ENCODE measurements at regions not wholly inside any gene's neighbourhood (a gene's known extent, or its start where the extent isn't known, plus 50 kb on each side); places are given as distances from the start of the nearest gene placed in this dataset.
"Not testable (repeated sequence)": the region's sequence is repeated elsewhere in the genome, so short reads cannot be mapped to it uniquely, and the experiment has no call there.

GRCh38 chr6:74070091-74070490 lies 374.1 kb downstream of the CD109 start:
- no peak for DNase-seq

GRCh38 chr6:74069089-74069581 lies 373.1 kb downstream of the CD109 start:
- no peak for DNase-seq

DNA sequence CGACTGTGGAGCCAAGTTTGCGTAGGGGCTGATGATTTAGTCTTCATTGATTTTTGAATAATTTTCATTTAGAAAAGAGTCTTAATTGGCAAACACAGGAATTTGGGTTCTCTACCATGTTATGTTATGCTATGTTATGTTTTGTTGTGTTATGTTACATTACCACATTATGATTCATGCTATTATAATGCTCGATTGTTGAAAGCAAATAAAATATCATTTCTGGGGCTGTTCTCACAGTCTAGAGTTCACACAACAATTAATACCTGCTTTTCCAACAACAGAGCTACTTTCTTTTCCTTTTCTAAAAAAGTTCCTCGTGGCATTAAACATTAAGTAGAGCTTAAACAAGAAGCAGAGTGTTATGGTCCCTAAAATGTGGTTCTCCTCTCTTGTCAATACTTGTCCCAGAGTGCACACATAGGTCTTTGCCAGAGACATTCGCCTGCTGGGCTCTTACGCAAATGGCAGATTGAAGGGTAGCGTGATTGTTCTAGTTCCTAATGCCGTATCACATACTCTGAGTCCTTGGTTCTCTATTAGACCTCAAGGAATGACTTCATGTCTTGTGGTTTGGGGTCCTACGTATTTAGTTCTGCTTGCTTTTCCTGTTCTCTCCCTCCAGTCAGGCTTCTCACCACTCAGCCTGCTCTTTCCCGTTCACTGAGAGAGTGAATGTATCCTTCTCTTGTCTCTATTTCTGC lies 370.3 kb downstream of the CD109 start:
- no peak for DNase-seq

GRCh38 chr6:74065705-74066104 lies 369.7 kb downstream of the CD109 start:
- DNase-seq = no peak

GRCh38 chr6:74063391-74063790 lies 367.4 kb downstream of the CD109 start:
- no peak for DNase-seq

DNA sequence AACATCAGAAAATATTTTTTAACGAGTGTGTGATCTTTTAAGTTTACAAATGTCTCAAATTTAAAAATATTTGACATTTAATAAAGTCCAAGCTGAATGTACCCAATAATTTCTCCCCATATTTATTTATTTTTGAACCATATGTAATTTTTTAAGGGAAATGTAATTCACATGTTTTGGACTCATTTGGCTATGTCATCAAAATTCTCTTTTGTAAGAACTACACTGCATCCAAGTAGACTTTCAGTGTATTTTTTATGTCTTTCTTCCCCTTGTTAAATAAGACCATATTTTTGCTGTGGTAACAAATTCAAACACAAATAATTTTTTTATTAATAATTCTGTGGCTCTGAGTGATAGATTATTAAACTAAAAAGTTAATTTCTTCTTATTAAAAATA lies 365.2 kb downstream of the CD109 start:
- no peak for DNase-seq

DNA sequence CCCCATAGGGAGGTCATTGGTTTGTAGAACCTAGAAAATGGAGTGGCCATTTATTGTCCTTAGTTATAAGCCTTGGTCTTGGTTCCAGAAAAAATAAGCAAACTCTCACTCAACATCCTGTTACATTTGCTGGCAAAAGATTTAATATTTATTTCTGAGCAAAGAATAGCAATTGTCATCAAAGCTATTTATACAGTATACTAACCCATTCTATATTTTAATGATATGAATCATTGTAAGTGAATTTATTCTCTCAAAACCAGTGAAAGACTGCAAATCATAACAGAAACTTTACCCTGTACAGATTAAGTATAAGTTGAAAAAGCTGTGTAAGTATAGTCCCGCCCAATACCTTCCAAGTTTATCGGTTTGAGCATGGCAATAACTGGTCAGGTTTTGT lies 364.4 kb downstream of the CD109 start:
- no peak for DNase-seq

DNA sequence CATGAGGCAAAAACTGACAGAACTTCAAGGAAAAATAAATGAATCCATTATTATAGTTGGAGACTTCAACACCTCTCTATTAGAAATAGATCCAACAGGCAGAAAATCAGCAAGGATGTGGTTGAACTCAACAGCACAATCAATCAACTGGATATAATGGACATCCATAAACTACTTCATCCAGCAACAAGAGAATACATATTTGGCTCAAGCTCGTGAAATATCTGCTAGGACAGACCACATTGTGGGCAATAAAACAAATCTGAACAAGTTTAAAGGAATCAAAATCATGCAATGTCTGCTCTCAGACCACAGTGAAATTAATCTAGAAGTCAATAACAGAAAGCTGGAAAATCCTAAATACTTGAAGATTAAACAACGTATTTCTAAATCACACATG lies 362.6 kb downstream of the CD109 start:
- DNase-seq = no peak

DNA sequence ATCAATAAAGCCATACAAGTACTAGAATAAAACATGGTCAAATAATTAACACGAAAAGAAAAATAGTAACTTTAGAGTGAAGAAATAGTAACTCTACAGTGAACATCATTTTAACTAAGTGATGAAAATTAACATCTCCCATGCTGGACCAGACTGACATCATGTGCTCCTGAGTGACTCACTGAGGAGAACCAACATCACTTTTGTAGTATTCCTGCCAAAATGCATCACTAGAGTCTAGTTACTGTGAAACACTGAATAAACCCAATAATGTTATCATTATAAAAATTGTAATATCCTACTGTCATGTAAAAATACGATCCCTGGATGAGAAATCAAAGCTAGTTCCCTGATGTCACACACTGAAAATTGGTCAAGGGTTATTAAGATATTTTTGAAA lies 361.3 kb downstream of the CD109 start:
- no peak for DNase-seq

- DNase-seq = no peak
These were observed 358.2 kb downstream of the CD109 start for GRCh38 chr6:74054190-74054589.

DNA sequence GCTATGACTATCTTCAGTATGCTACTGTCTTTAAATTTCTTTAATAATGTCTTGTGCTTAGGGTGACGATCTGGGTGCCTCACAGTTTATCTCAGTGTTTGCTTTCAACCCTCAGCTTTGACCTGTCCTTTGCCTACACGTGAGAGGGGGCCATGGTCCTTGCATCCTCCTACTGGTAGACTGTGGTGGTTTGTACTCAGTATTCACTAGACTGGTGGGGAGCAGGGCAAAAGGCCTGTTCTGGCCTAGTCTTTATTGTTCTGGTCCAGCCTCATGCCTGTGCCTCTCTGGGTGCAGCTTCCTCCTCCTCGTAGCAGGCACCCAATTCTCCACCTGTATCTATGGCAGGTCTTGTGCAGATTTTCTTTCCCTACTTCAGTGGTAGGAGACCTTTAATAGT lies 354.9 kb downstream of the CD109 start:
- DNase-seq = no peak

- no peak for DNase-seq
These were observed 352.4 kb downstream of the CD109 start for GRCh38 chr6:74048387-74048786.

- DNase-seq = no peak
These were observed 348.6 kb downstream of the CD109 start for GRCh38 chr6:74044417-74045096.

DNA sequence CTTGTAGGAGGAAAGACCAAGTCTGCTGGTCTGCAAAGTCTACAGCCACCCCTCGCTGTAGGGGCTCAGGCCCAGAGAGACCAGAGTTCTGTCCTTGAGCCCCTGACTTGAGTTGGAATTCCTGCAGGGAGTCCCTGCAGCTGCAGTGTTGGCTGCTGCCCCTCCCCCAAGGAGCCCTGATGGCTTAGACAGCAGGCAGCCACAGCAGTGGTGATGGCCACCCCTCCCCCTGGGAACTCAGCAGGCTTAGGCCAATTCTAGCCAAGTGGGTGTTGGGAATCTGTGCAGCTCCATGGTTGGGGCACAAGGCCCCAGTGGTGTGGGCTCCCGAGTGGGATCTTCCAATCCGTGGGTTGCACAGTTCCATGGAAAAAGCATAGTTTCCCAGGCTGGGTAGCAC lies 345.4 kb downstream of the CD109 start:
- no peak for DNase-seq

- no peak for DNase-seq
These were observed 322.8 kb downstream of the CD109 start for GRCh38 chr6:74018825-74019224.

GRCh38 chr6:74015427-74015826 lies 319.4 kb downstream of the CD109 start:
- DNase-seq = no peak

- DNase-seq = no peak
These were observed 304.9 kb downstream of the CD109 start for GRCh38 chr6:74000666-74001490.

- not testable (repeated sequence) for DNase-seq
These were observed 294.7 kb downstream of the CD109 start for GRCh38 chr6:73990609-73991238.

DNA sequence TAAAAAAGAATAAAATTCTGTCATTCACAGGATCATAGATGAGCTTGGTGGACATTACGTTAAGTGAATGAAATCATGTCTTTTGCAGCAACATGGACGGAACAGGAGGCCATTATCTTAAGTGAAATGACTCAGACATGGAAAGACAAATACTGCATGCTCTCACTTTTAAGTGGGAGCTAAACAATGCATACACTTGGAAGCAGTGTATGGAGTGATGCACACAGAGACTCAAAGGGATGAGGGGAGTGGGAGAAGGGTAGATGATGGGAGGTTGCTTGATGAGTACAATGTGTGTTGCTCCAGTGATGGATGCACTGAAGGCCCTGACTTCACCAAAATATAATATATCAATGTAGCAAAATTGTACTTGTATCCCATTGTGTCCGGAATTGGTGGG lies 293.4 kb downstream of the CD109 start:
- DNase-seq = no peak

DNA sequence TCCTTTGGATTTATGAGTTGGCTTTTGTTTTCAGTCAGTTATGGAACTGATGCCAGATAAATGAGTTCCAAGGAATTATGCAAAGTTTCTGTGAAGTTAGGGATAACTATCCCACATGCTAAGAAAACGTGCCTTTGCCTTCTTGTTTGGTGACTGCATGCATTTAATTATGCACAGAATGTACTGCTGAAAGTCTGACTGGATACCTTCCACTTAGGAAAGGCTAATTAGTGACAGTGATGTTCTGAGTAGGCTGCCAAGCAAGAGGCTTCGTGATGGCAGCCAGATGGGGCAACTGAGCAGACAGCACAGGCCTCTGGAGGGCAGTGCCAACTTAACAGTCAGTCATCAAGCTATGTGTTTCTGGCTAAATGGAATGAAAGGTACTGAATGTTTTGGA lies 289.9 kb downstream of the CD109 start:
- no peak for DNase-seq

DNA sequence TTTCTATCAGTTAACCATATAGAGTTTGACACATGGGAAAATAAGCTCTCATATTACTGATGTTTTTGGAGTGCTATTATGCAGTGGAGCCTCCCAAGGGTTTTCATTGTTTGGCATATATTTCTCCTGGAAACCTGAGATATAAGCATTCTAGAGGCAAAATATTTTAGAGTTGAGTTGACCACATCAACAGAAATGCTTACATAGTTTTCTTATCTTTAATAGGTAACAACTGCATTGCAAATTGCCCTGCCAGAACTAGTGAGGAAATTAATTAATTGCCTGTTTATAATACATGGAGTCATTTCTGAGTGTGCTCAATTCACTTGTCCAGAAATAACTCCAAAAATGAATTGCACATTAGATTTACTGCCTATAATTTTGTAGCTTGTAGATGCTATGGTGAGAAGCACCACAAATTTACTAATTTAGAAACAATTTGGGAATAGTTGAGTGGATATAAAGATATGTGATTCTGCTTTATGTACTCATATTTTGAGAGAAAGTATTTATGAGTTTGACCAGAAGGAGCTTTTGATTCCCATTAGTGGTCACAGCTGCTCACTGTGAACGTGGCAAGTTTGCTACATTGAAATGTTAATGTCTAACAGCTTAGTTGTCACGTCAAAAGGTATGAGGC lies 288.7 kb downstream of the CD109 start:
- DNase-seq = no peak

- DNase-seq = no peak
These were observed 287.4 kb downstream of the CD109 start for GRCh38 chr6:73983367-73983766.

DNA sequence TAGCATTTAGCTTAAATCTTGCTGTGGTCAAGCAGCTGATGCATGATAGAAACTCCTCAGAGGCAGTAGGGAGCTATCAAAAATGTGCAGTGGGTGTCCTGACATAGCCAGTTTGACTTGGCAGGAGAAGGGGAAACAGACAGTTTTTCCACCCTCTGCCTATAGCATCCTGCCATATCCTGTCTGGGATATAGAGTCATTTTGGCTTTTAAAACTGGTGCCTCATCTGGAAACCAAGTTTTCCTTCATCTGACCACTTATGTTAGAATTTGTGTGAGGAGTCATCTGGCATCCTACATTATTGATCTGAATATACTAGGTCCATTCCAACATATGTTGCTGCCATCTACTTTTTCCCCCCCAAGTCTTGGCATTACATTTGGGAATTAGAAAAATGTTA lies 284.1 kb downstream of the CD109 start:
- DNase-seq = no peak

All from OCI-M1 (cell line).